ENCODE measurements at regions not wholly inside any gene's neighbourhood (a gene's known extent, or its start where the extent isn't known, plus 50 kb on each side); places are given as distances from the start of the nearest gene placed in this dataset.

- TF ChIP-seq CTCF (IDR thresholded peaks at IDR 0.05; ENCODE audit: low read depth, low read length) (no peak), MYC (IDR thresholded peaks at IDR 0.05; ENCODE audit: low read depth, low read length) (no peak), MAX (IDR thresholded peaks at IDR 0.05; ENCODE audit: low read depth, low read length) (no peak), POLR2A (IDR thresholded peaks at IDR 0.05; ENCODE audit: extremely low read depth, insufficient read length) (no peak)
Measured at GRCh38 chr5:34583167-34583566, 73.0 kb upstream of the RAI14 start.
